ENCODE measurements at regions not wholly inside any gene's neighbourhood (a gene's known extent, or its start where the extent isn't known, plus 50 kb on each side); places are given as distances from the start of the nearest gene placed in this dataset.

GRCh38 chr15:35174948-35175347 is 89.9 kb upstream of the NANOGP8 start:
- TF ChIP-seq CTCF (IDR thresholded peaks at IDR 0.05; ENCODE audit: insufficient read depth, low read depth, low read length): no peak
- TF ChIP-seq EZH2 (IDR thresholded peaks at IDR 0.05; ENCODE audit: insufficient read depth, low read length): no peak
